Mesenchymal stem cell (in vitro differentiated cells and primary cell): ENCODE measurements at regions not wholly inside any gene's neighbourhood (a gene's known extent, or its start where the extent isn't known, plus 50 kb on each side); places are given as distances from the start of the nearest gene placed in this dataset.

Source experiments
- DNase-seq: peaks from one replicate; pipeline ENCODE4 v3.0.0-alpha.2; 2013
- H2AFZ ChIP-seq: one replicate; pipeline ENCODE4 v1.6.1; 2013; ENCODE audit warnings: low read depth, mild to moderate bottlenecking, control low read depth, inconsistent platforms, low read length, moderate library complexity
- H2AK5ac ChIP-seq: 2 replicates; pipeline ENCODE4 v1.6.1; 2013; ENCODE audit warnings: low read length, moderate library complexity, mild to moderate bottlenecking, inconsistent platforms; ENCODE audit not compliant: severe bottlenecking
- H2BK120ac ChIP-seq: one replicate; pipeline ENCODE4 v1.6.1; 2013; ENCODE audit warnings: low read depth, mild to moderate bottlenecking, inconsistent platforms, low read length, moderate library complexity
- H2BK12ac ChIP-seq, 2 experiments: one replicate each; pipeline ENCODE4 v1.6.1; 2013; ENCODE audit warnings: inconsistent platforms in 2 of 2, low read length in 2 of 2, mild to moderate bottlenecking in 2 of 2, moderate library complexity in 2 of 2, control low read depth in 1 of 2
- H2BK15ac ChIP-seq: one replicate; pipeline ENCODE4 v1.6.1; 2013; ENCODE audit warnings: mild to moderate bottlenecking, low read depth, inconsistent platforms; ENCODE audit not compliant: poor library complexity, severe bottlenecking
- H2BK5ac ChIP-seq: 2 replicates; pipeline ENCODE4 v1.6.1; 2013; ENCODE audit warnings: low read depth, mild to moderate bottlenecking, low read length, control low read depth, inconsistent platforms; ENCODE audit not compliant: poor library complexity, severe bottlenecking
- H3K14ac ChIP-seq, 2 experiments: one replicate each; pipeline ENCODE4 v1.6.1; 2013; ENCODE audit warnings: inconsistent platforms in 2 of 2, low read length in 2 of 2, control low read depth in 1 of 2, mild to moderate bottlenecking in 1 of 2, moderate library complexity in 1 of 2
- H3K18ac ChIP-seq, 2 experiments: one replicate each; pipeline ENCODE4 v1.6.1; 2013; ENCODE audit warnings: inconsistent platforms in 2 of 2, low read length in 2 of 2, control low read depth in 1 of 2, low read depth in 1 of 2, mild to moderate bottlenecking in 1 of 2
- H3K23ac ChIP-seq, 2 experiments: one replicate each; pipeline ENCODE4 v1.6.1; 2013; ENCODE audit warnings: inconsistent platforms in 2 of 2, low read length in 2 of 2, mild to moderate bottlenecking in 2 of 2, moderate library complexity in 2 of 2, control low read depth in 1 of 2
- H3K27ac ChIP-seq: 2 replicates; pipeline ENCODE4 v1.5.1; 2013; ENCODE audit warnings: mild to moderate bottlenecking, moderate library complexity, low read length, control low read depth, inconsistent platforms; ENCODE audit not compliant: poor library complexity, severe bottlenecking
- H3K27me3 ChIP-seq, 2 experiments: 2 replicates each; pipeline versions ENCODE4 v1.6.1 to v1.7.0; 2013; ENCODE audit warnings: low read length in 2 of 2, mild to moderate bottlenecking in 2 of 2, moderate library complexity in 2 of 2, control low read depth in 1 of 2, inconsistent platforms in 1 of 2; ENCODE audit not compliant: control insufficient read depth in 1 of 2, insufficient read depth in 1 of 2
- H3K36me3 ChIP-seq, 2 experiments: 2 replicates each; pipeline versions ENCODE4 v1.6.1 to v1.7.0; 2013; ENCODE audit warnings: low read length in 2 of 2, control low read depth in 1 of 2, inconsistent platforms in 1 of 2, low read depth in 1 of 2, mild to moderate bottlenecking in 1 of 2; ENCODE audit not compliant: insufficient read depth in 2 of 2, control insufficient read depth in 1 of 2
- H3K4ac ChIP-seq, 2 experiments: one replicate each; pipeline ENCODE4 v1.6.1; 2013; ENCODE audit warnings: inconsistent platforms in 2 of 2, low read length in 2 of 2, mild to moderate bottlenecking in 2 of 2, moderate library complexity in 2 of 2, control low read depth in 1 of 2, low read depth in 1 of 2
- H3K4me1 ChIP-seq: 2 replicates; pipeline ENCODE4 v1.6.1; 2013; ENCODE audit warnings: low read depth, low read length, control low read depth; ENCODE audit not compliant: control insufficient read depth, insufficient read depth
- H3K4me2 ChIP-seq: 2 replicates; pipeline ENCODE4 v1.6.1; 2013; ENCODE audit warnings: low read length, mild to moderate bottlenecking, inconsistent platforms; ENCODE audit not compliant: poor library complexity, severe bottlenecking
- H3K4me3 ChIP-seq, 2 experiments: 2 replicates each; pipeline versions ENCODE4 v1.5.1 to v1.7.0; 2013; ENCODE audit warnings: low read length in 2 of 2, mild to moderate bottlenecking in 2 of 2, control low read depth in 1 of 2, low read depth in 1 of 2; ENCODE audit not compliant: insufficient read depth in 1 of 2
- H3K79me1 ChIP-seq: replicated peaks from 2 replicates; pipeline ENCODE4 v1.6.1; 2013; ENCODE audit warnings: mild to moderate bottlenecking, control low read depth, low read length, inconsistent platforms; ENCODE audit not compliant: poor library complexity, severe bottlenecking
- H3K9ac ChIP-seq: 2 replicates; pipeline ENCODE4 v1.7.0; 2013; ENCODE audit warnings: mild to moderate bottlenecking, low read length, moderate library complexity
- H3K9me3 ChIP-seq: 2 replicates; pipeline ENCODE4 v1.7.0; 2013; ENCODE audit warnings: mild to moderate bottlenecking, low read length; ENCODE audit not compliant: control insufficient read depth
- H4K8ac ChIP-seq: one replicate; pipeline ENCODE4 v1.6.1; 2013; ENCODE audit warnings: inconsistent platforms, mild to moderate bottlenecking, low read length, moderate library complexity
- H4K91ac ChIP-seq: one replicate; pipeline ENCODE4 v1.6.1; 2013; ENCODE audit warnings: mild to moderate bottlenecking, low read length, inconsistent platforms
- WGBS: methylation state at CpG from one replicate; pipeline ENCODE4 v1.1.7; 2013; ENCODE audit warnings: mixed read lengths; 5-methylcytosine and 5-hydroxymethylcytosine counted together

GRCh38 chr20:51077686-51078060, 54.8 kb upstream of the KCNG1 start:
- Histone ChIP-seq H2AK5ac (no peak overlapping the region), H2BK5ac (no peak overlapping the region), H4K8ac (no peak overlapping the region), H3K4me1 (no peaks in the 10 kb centered on the region), H3K27me3 (peaks cover 49 to 84% of the 10 kb centered on the region in 2 experiments), H2BK120ac (no peak overlapping the region), H3K4me3 (no peak overlapping the region), H3K4ac (no peak overlapping the region), H3K23ac (no peak overlapping the region), H3K36me3 (no peaks in the 10 kb centered on the region), H3K9ac (no peak overlapping the region), H4K91ac (no peak overlapping the region), H2BK12ac (no peak overlapping the region), H3K14ac (no peak overlapping the region), H3K4me2 (no peak overlapping the region), H2BK15ac (no peak overlapping the region), H2AFZ (no peak overlapping the region), H3K27ac (no peak overlapping the region), H3K18ac (no peak overlapping the region), H3K9me3 (peaks cover 5% of the 10 kb centered on the region), H3K79me1 (no peaks in the 10 kb centered on the region)
- 72% methylated on average over 8 of the region's 8 CpGs for WGBS
- no peak for DNase-seq

- no peak overlapping the region for H2BK5ac ChIP-seq
- no peak for DNase-seq
- H3K4me3 ChIP-seq, result no peak overlapping the region
- no peak overlapping the region for H2AFZ ChIP-seq
- H4K8ac ChIP-seq, result no peak overlapping the region
- H3K27ac ChIP-seq, result no peak overlapping the region
- peaks cover 5% of the 10 kb centered on the region for H3K9me3 ChIP-seq
- H3K4me1 ChIP-seq, result no peaks in the 10 kb centered on the region
- H4K91ac ChIP-seq, result no peak overlapping the region
- H2AK5ac ChIP-seq, result no peak overlapping the region
- H3K4me2 ChIP-seq, result no peak overlapping the region
- H2BK12ac ChIP-seq, result no peak overlapping the region
- H3K27me3 ChIP-seq, result peaks cover 49 to 84% of the 10 kb centered on the region in 2 experiments
- no peak overlapping the region for H3K4ac ChIP-seq
- H3K14ac ChIP-seq, result no peak overlapping the region
- no peaks in the 10 kb centered on the region for H3K36me3 ChIP-seq
- no peak overlapping the region for H3K9ac ChIP-seq
- H3K79me1 ChIP-seq, result no peaks in the 10 kb centered on the region
- H3K23ac ChIP-seq, result no peak overlapping the region
- H2BK120ac ChIP-seq, result no peak overlapping the region
- no peak overlapping the region for H3K18ac ChIP-seq
- no peak overlapping the region for H2BK15ac ChIP-seq
- 83% methylated on average over 11 of the region's 11 CpGs for WGBS
These were observed 54.1 kb upstream of the KCNG1 start for GRCh38 chr20:51076786-51077685.

- Histone ChIP-seq H3K9me3 (peaks cover 5% of the 10 kb centered on the region), H2BK5ac (no peak overlapping the region), H3K4me2 (no peak overlapping the region), H2AFZ (no peak overlapping the region), H2BK12ac (no peak overlapping the region), H3K14ac (no peak overlapping the region), H3K27ac (no peak overlapping the region), H3K27me3 (peaks cover 50 to 81% of the 10 kb centered on the region in 2 experiments), H3K36me3 (no peaks in the 10 kb centered on the region), H4K91ac (no peak overlapping the region), H3K79me1 (no peaks in the 10 kb centered on the region), H3K4ac (no peak overlapping the region), H2AK5ac (no peak overlapping the region), H3K18ac (no peak overlapping the region), H3K4me1 (no peaks in the 10 kb centered on the region), H3K9ac (no peak overlapping the region), H3K23ac (no peak overlapping the region), H2BK120ac (no peak overlapping the region), H2BK15ac (no peak overlapping the region), H4K8ac (no peak overlapping the region), H3K4me3 (no peak overlapping the region)
- DNase-seq, result no peak
- 97% methylated on average over 1 of the region's 1 CpG for WGBS
These were observed 51.2 kb upstream of the KCNG1 start for GRCh38 chr20:51074062-51074461.
